ENCODE measurements at regions not wholly inside any gene's neighbourhood (a gene's known extent, or its start where the extent isn't known, plus 50 kb on each side); places are given as distances from the start of the nearest gene placed in this dataset.

DNA sequence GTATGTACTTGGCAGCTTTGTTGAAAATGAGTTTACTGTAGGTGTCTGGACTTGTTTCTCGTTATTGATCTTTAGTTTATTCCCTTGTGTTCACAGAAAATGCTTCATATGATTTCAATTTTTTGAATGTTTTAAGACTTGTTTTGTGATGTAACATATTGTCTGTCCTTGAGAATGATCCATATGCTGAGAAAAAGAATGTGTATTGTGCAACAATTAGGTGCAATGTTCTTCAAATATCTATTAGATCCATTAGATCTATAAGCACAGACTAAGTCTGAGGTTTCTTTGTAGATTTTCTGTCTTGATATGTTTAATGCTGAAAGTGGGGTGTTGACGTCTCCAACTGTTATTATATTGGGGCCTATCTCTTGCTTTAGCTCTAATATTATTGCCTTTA lies 879.6 kb upstream of the LRFN5 start:
- Mint-ChIP-seq H3K27ac (no peak overlapping the region), H3K27me3 (ENCODE audit: insufficient read depth) (no peaks in the 10 kb centered on the region), H3K4me1 (no peaks in the 10 kb centered on the region), H3K36me3 (ENCODE audit: low read depth) (peaks cover 22% of the 10 kb centered on the region), H3K9me3 (peaks cover 37% of the 10 kb centered on the region), H3K4me3 (no peak overlapping the region)
- no peaks in the 10 kb centered on the region for H3K4me1 ChIP-seq (ENCODE audit: control insufficient read depth, insufficient read depth, low read length)
- WGBS, 2 experiments (ENCODE audit: insufficient coverage in 1 of 2, insufficient read length in 1 of 2), result 92 to 100% methylated on average over 1 to 2 of the region's 2 CpGs
- H3K27me3 ChIP-seq (ENCODE audit: control insufficient read depth, insufficient read depth, low read length, poor library complexity, severe bottlenecking), result no peaks in the 10 kb centered on the region
- TF ChIP-seq, protein P1, sequence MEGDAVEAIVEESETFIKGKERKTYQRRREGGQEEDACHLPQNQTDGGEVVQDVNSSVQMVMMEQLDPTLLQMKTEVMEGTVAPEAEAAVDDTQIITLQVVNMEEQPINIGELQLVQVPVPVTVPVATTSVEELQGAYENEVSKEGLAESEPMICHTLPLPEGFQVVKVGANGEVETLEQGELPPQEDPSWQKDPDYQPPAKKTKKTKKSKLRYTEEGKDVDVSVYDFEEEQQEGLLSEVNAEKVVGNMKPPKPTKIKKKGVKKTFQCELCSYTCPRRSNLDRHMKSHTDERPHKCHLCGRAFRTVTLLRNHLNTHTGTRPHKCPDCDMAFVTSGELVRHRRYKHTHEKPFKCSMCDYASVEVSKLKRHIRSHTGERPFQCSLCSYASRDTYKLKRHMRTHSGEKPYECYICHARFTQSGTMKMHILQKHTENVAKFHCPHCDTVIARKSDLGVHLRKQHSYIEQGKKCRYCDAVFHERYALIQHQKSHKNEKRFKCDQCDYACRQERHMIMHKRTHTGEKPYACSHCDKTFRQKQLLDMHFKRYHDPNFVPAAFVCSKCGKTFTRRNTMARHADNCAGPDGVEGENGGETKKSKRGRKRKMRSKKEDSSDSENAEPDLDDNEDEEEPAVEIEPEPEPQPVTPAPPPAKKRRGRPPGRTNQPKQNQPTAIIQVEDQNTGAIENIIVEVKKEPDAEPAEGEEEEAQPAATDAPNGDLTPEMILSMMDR (conservative IDR thresholded peaks at IDR 0.05), result no peak
- H3K9ac ChIP-seq (ENCODE audit: extremely low read depth, low read length, poor library complexity, severe bottlenecking), result no peak overlapping the region
- H3K9me3 ChIP-seq (ENCODE audit: control insufficient read depth, low read length), result peaks cover 20% of the 10 kb centered on the region
- H3K27ac ChIP-seq (ENCODE audit: low read depth, low read length), result no peak overlapping the region
- no peak overlapping the region for H3K4me3 ChIP-seq (ENCODE audit: low read length)
- no peaks in the 10 kb centered on the region for H3K36me3 ChIP-seq (ENCODE audit: control insufficient read depth, insufficient read depth, low read length)
- no peak for DNase-seq

DNA sequence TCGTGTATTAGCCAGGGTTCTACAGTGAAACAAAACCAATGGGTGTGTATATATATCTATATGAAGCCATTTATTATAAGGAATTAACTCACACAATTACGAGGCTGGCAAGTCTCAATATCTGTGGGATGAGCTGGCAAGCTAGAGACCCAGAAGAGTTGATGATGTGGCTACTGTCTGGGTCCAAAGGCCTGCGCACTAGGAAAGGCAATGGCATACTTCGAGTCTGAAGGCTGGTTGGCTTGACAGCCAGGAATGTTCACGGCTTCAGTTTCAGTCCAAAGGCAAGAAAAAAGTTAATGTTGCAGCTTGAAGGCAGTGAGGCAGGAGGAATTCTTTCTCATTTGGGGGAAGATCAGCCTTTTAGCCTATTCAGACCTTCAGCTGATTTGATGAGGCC lies 893.3 kb upstream of the LRFN5 start:
- Histone ChIP-seq H3K9ac (ENCODE audit: extremely low read depth, low read length, poor library complexity, severe bottlenecking) (no peak overlapping the region), H3K4me1 (ENCODE audit: control insufficient read depth, insufficient read depth, low read length) (no peaks in the 10 kb centered on the region), H3K4me3 (ENCODE audit: low read length) (no peak overlapping the region), H3K27ac (ENCODE audit: low read depth, low read length) (no peak overlapping the region), H3K36me3 (ENCODE audit: control insufficient read depth, insufficient read depth, low read length) (no peaks in the 10 kb centered on the region), H3K9me3 (ENCODE audit: control insufficient read depth, low read length) (peaks cover 19% of the 10 kb centered on the region), H3K27me3 (ENCODE audit: control insufficient read depth, insufficient read depth, low read length, poor library complexity, severe bottlenecking) (no peaks in the 10 kb centered on the region)
- no peak for DNase-seq
- peaks cover 37% of the 10 kb centered on the region for H3K36me3 Mint-ChIP-seq (ENCODE audit: low read depth)
- H3K9me3 Mint-ChIP-seq, result peaks cover 55% of the 10 kb centered on the region
- H3K27me3 Mint-ChIP-seq (ENCODE audit: insufficient read depth), result no peaks in the 10 kb centered on the region
- 75 to 93% methylated on average over 4 of the region's 5 CpGs for WGBS, 2 experiments (ENCODE audit: insufficient coverage in 1 of 2, insufficient read length in 1 of 2)
- H3K4me3 Mint-ChIP-seq, result no peak overlapping the region
- no peaks in the 10 kb centered on the region for H3K4me1 Mint-ChIP-seq
- no peak overlapping the region for H3K27ac Mint-ChIP-seq
- TF ChIP-seq, protein P1 (conservative IDR thresholded peaks at IDR 0.05), result no peak

- H3K27ac ChIP-seq (ENCODE audit: low read depth, low read length), result no peak overlapping the region
- no peaks in the 10 kb centered on the region for H3K27me3 ChIP-seq (ENCODE audit: control insufficient read depth, insufficient read depth, low read length, poor library complexity, severe bottlenecking)
- no peak overlapping the region for H3K4me3 ChIP-seq (ENCODE audit: low read length)
- peaks cover 41% of the 10 kb centered on the region for H3K4me1 Mint-ChIP-seq
- peaks cover 10% of the 10 kb centered on the region for H3K9me3 Mint-ChIP-seq
- peaks cover 11% of the 10 kb centered on the region for H3K9me3 ChIP-seq (ENCODE audit: control insufficient read depth, low read length)
- peaks cover 4% of the 10 kb centered on the region for H3K36me3 Mint-ChIP-seq (ENCODE audit: low read depth)
- WGBS, 2 experiments (ENCODE audit: insufficient coverage in 1 of 2, insufficient read length in 1 of 2), result 100% methylated on average over 1 of the region's 1 CpG; no CpG with 5 or more reads in 1 of the 2 experiments
- H3K4me3 Mint-ChIP-seq, result no peak overlapping the region
- TF ChIP-seq, protein P1 (conservative IDR thresholded peaks at IDR 0.05), result no peak
- no peak overlapping the region for H3K9ac ChIP-seq (ENCODE audit: extremely low read depth, low read length, poor library complexity, severe bottlenecking)
- H3K27me3 Mint-ChIP-seq (ENCODE audit: insufficient read depth), result no peaks in the 10 kb centered on the region
- no peak for DNase-seq
- H3K36me3 ChIP-seq (ENCODE audit: control insufficient read depth, insufficient read depth, low read length), result no peaks in the 10 kb centered on the region
- H3K27ac Mint-ChIP-seq, result no peak overlapping the region
- peaks cover 10% of the 10 kb centered on the region for H3K4me1 ChIP-seq (ENCODE audit: control insufficient read depth, insufficient read depth, low read length)
Measured at GRCh38 chr14:40697231-40697630, 909.4 kb upstream of the LRFN5 start.
